ENCODE measurements at regions not wholly inside any gene's neighbourhood (a gene's known extent, or its start where the extent isn't known, plus 50 kb on each side); places are given as distances from the start of the nearest gene placed in this dataset.

DNA sequence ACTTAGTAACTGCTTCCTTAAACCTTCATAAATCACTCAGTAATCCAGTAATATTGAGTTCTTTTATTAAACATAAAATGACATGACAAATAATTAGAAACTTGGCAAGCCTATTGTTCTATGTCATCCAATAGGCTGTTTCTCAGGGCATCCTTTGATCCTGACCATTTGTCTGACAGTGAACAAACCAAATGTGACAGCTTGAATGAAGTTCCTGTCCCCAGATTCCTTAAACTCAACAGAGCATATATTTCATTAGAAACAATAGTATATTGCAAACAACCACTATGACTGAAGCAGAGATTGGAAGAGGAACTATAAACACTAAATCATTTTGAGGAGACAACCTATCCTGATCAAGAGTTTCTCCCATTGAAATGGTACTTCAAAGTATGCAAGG lies 113.6 kb upstream of the MDFIC2 start:
- intact Hi-C loops (cut with micrococcal nuclease): no loop called here
- POLR2A ChIA-PET: no interaction called here
- BruUV-seq (replicated peaks): no TSS peak
- Mint-ChIP-seq H3K9me3 (ENCODE audit: unreplicated experiment) (no peaks in the 10 kb centered on the region), H3K4me3 (ENCODE audit: unreplicated experiment) (no peak overlapping the region), H3K27me3 (ENCODE audit: insufficient read depth, unreplicated experiment) (peaks cover 42% of the 10 kb centered on the region), H3K36me3 (ENCODE audit: insufficient read depth, unreplicated experiment) (no peaks in the 10 kb centered on the region), H3K4me1 (ENCODE audit: insufficient read depth, unreplicated experiment) (no peaks in the 10 kb centered on the region), H3K27ac (ENCODE audit: low read depth, unreplicated experiment) (no peak overlapping the region)
- DNase-seq (ENCODE audit: unreplicated experiment): no peak
- TF ChIP-seq, protein P1, sequence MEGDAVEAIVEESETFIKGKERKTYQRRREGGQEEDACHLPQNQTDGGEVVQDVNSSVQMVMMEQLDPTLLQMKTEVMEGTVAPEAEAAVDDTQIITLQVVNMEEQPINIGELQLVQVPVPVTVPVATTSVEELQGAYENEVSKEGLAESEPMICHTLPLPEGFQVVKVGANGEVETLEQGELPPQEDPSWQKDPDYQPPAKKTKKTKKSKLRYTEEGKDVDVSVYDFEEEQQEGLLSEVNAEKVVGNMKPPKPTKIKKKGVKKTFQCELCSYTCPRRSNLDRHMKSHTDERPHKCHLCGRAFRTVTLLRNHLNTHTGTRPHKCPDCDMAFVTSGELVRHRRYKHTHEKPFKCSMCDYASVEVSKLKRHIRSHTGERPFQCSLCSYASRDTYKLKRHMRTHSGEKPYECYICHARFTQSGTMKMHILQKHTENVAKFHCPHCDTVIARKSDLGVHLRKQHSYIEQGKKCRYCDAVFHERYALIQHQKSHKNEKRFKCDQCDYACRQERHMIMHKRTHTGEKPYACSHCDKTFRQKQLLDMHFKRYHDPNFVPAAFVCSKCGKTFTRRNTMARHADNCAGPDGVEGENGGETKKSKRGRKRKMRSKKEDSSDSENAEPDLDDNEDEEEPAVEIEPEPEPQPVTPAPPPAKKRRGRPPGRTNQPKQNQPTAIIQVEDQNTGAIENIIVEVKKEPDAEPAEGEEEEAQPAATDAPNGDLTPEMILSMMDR (IDR thresholded peaks at IDR 0.05; ENCODE audit: unreplicated experiment): no peak
- CTCF ChIA-PET: no interaction called here

DNA sequence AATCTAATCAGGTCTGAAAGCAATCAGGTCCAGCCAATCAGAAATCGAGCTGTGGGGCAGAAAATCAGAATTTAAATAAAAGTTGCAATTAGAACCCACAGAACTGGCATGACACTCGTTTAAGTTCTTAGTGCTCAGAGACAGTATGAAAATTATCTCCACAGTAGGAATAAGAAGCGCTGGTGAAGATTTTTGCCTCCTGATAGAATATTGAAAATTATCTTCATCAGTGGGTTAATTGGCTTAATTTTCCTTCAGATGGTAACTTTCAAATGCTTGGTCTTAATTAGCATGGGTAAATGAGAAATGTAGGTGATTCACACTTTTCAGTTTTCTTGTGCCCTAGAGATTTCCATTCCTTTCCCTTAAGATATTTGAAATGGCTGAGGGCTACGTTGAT lies 109.1 kb upstream of the MDFIC2 start:
- H3K27ac Mint-ChIP-seq (ENCODE audit: low read depth, unreplicated experiment): no peak overlapping the region
- H3K4me1 Mint-ChIP-seq (ENCODE audit: insufficient read depth, unreplicated experiment): no peaks in the 10 kb centered on the region

DNA sequence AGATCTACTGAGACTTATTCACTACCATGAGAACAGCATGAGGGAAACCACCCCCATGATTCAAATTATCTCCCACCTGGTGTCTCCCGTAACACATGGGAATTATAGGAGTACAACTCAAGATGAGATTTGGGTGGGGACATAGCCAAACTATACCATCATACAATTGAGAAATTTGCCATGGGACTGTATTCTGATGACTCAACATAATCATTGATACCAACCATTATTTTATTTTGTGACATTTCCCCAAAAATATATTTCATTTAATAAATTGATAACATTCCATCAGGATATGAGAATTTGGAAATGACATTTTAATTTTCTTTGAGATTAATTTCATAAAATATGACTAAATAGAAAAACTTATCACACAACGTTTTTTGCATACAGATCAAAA lies 96.6 kb upstream of the MDFIC2 start:
- POLR2A ChIA-PET: no interaction called here
- no peaks in the 10 kb centered on the region for H3K36me3 Mint-ChIP-seq (ENCODE audit: insufficient read depth, unreplicated experiment)
- no peak for DNase-seq (ENCODE audit: unreplicated experiment)
- BruUV-seq (replicated peaks): no TSS peak
- CTCF ChIA-PET: no interaction called here
- no peaks in the 10 kb centered on the region for H3K9me3 Mint-ChIP-seq (ENCODE audit: unreplicated experiment)
- TF ChIP-seq, protein P1 (IDR thresholded peaks at IDR 0.05; ENCODE audit: unreplicated experiment): no peak
- peaks cover 49% of the 10 kb centered on the region for H3K27me3 Mint-ChIP-seq (ENCODE audit: insufficient read depth, unreplicated experiment)
- intact Hi-C loops (cut with micrococcal nuclease): no loop called here
- no peak overlapping the region for H3K27ac Mint-ChIP-seq (ENCODE audit: low read depth, unreplicated experiment)
- H3K4me3 Mint-ChIP-seq (ENCODE audit: unreplicated experiment): no peak overlapping the region
- H3K4me1 Mint-ChIP-seq (ENCODE audit: insufficient read depth, unreplicated experiment): no peaks in the 10 kb centered on the region

More for the DNA sequence above, 109.1 kb upstream of the MDFIC2 start:
- TF ChIP-seq, protein P1 (IDR thresholded peaks at IDR 0.05; ENCODE audit: unreplicated experiment): no peak
- DNase-seq (ENCODE audit: unreplicated experiment): no peak
- Mint-ChIP-seq H3K4me3 (ENCODE audit: unreplicated experiment) (no peak overlapping the region), H3K36me3 (ENCODE audit: insufficient read depth, unreplicated experiment) (no peaks in the 10 kb centered on the region), H3K27me3 (ENCODE audit: insufficient read depth, unreplicated experiment) (peaks cover 67% of the 10 kb centered on the region), H3K9me3 (ENCODE audit: unreplicated experiment) (no peaks in the 10 kb centered on the region)
- POLR2A ChIA-PET: no interaction called here
- CTCF ChIA-PET: no interaction called here
- intact Hi-C loops (cut with micrococcal nuclease): no loop called here
- no TSS peak for BruUV-seq (replicated peaks)

DNA sequence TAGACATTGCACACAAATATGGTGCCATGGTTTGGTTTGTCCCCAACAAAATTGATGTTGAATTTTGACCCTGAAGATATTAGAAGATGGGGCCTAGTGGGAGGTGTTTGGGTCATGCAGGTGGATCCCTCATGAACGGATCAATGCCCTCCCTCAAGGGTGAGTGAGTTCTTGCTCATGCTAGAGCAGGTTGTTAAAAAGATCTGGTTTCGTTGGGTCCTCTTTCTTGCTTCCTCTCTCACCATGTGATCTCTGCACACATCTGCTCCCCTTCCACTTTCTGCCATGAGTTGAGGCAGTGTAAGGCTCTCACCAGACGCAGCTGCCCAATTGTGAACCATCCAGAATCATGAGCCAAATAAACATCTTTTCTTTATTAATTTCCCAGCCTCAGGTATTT lies 87.8 kb upstream of the MDFIC2 start:
- POLR2A ChIA-PET: no interaction called here
- no peak overlapping the region for H3K4me3 Mint-ChIP-seq (ENCODE audit: unreplicated experiment)
- CTCF ChIA-PET: interaction anchor here (0.6 kb wide), 1 partner anchor 17 kb away, joined by 5 read pairs; no protein-coding TSS in a partner anchor
- H3K27me3 Mint-ChIP-seq (ENCODE audit: insufficient read depth, unreplicated experiment): peaks cover 25% of the 10 kb centered on the region
- H3K36me3 Mint-ChIP-seq (ENCODE audit: insufficient read depth, unreplicated experiment): no peaks in the 10 kb centered on the region
- intact Hi-C loops (cut with micrococcal nuclease): no loop called here
- no peaks in the 10 kb centered on the region for H3K4me1 Mint-ChIP-seq (ENCODE audit: insufficient read depth, unreplicated experiment)
- no TSS peak for BruUV-seq (replicated peaks)
- H3K9me3 Mint-ChIP-seq (ENCODE audit: unreplicated experiment): no peaks in the 10 kb centered on the region
- no peak overlapping the region for H3K27ac Mint-ChIP-seq (ENCODE audit: low read depth, unreplicated experiment)
- no peak for DNase-seq (ENCODE audit: unreplicated experiment)
- TF ChIP-seq, protein P1 (IDR thresholded peaks at IDR 0.05; ENCODE audit: unreplicated experiment): no peak
